Activated naive CD8-positive, alpha-beta T cell treated with anti-CD3 and anti-CD28 coated beads, Interleukin-2, amount 50 U/mL, for 16 hours (primary cell): ENCODE measurements at regions not wholly inside any gene's neighbourhood (a gene's known extent, or its start where the extent isn't known, plus 50 kb on each side); places are given as distances from the start of the nearest gene placed in this dataset.
"Not testable (repeated sequence)": the region's sequence is repeated elsewhere in the genome, so short reads cannot be mapped to it uniquely, and the experiment has no call there.

ENCODE experiments used
- DNase-seq: peaks from one replicate; pipeline ENCODE4 v3.0.0-alpha.2; 2020; ENCODE audit warnings: low read depth, low spot score

DNA sequence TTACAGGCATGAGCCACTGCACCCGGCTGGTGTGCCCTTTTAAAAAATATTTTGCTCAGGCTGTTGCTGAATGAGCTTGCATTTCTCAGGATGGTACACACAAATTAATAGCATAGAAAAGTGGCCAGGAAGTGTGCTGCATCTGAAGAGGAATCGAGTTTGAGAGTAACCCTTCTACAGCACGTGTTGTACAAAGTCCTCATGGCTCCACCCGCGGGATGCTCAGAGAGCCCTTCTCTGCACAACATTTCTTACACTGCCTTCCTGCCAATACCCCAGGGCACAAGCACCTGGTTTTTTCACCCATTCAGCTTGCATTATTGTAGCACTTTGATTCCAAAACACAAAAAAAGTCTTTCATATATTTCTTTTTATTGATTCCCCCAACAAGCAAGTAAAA, 90.1 kb upstream of the NEDD4L start:
- no peak for DNase-seq

DNA sequence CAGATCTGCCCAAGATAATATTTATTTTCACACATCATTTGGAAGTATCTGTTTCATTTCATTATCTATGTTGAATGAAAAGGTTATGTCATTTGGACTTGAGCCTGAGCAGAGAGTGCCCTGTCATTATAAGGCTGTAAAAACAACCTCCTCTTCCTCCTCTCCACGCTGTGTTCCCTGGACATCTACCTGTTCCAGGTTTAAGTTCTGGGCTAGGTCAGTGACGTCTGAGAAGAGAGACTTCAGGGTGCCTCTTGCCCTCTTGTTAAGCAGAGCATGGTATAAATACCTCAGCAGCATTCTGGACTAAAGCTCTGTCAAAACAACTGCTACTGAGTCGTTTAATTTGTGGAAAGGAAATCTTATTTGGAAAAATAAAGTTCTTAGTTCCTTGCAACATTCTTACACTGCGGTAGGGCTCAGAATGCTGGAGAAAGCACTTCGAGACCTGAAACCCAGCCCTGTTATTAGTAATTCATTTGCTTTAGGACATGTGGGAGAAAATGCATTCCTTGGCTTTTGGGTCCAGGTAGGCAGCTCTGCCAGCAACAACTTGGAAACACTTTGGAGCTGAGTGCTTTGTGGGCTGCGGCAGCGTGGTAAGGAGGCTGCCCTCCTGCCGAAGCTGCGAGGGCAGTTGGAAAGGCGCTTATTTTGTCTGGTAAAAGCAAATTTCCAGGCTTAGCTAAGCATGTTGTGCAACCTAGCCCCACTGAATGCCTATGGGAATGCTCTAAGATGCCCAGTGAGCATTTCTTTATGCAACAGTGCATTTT, 91.8 kb upstream of the NEDD4L start:
- no peak for DNase-seq

DNA sequence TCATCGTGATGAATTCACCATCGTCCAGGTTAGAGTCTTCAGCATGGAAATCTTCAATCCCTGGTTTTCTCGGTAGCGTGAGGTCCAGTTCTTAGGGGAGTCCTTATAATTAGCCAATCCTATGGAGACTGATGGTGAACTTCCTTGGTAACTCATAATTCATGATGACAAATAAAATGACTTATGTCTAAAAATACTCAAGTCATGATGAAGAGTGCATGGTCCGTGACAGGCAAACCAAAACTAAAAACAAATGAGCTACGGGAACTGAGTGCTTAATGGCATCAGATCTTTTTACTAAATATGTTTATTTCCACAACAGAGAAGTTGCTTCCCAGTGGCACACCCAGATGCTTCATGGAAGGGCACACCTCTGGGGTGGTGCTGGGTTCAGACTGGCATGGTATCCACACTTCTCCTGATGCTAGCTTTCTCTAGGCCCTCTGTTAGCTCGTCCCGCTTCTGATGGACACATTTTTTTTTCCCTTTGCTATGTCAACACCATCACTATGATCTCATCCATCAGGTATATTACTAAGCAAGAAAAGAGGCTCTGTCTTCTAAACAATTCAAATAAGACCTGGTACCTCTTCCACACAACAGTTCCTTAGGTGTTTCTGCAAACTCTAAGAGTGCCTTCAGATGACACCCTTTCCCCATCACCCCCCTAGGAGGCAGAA, 92.8 kb upstream of the NEDD4L start:
- DNase-seq = no peak

DNA sequence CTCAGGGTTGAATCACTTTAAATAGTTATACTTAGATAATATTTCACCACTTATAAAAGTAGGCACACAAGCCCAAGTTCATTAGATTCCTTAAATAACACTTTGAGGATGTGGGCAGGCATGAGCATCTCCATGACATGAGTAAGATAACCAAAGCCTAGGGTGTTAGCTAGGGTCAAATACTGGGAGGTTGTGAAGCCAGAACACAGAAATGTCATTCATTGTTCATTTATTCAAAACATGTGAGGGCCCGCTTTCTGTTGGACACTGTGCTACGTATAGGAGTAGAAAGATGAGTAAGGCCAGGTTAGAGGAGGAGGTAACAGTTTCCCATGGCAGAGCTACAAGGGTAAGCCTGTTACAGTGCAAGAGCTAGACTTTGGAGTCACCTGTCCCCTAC, 93.5 kb upstream of the NEDD4L start:
- DNase-seq = no peak

DNA sequence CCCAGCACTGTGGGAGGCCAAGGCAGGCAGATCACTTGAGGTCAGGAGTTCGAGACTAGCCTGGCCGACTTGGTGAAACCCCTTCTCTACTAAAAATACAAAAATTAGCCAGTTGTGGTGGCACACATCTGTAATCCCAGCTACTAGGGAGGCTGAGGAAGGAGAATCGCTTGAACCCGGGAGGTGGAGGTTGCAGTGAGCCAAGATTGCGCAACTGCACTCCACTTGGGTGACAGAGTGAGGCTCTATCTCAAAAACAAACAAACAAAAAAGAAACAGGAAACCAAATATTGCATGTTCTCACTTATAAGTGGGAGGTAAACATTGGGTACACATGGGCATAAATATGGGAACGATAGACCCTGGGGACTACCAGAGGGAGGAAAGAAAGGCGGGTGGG, 94.7 kb upstream of the NEDD4L start:
- not testable (repeated sequence) for DNase-seq

DNA sequence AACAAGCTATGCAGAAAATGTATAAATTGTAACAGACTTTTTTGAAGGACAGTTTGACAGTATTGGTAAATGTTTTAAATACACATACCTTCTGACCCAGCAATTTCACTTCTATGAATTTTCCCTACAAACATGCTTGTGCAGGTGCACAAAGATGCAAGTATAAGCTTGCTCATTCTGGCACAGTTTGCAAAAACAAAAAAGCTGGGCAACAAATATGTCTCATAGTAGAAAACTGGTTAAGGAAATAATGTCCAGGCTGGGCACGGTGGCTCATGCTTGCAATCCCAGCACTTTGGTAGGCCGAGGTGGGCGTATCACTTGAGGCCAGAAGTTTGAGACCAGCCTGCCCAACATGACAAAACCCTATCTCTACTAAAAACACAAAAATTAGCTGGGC, 96.9 kb upstream of the NEDD4L start:
- no peak for DNase-seq

DNA sequence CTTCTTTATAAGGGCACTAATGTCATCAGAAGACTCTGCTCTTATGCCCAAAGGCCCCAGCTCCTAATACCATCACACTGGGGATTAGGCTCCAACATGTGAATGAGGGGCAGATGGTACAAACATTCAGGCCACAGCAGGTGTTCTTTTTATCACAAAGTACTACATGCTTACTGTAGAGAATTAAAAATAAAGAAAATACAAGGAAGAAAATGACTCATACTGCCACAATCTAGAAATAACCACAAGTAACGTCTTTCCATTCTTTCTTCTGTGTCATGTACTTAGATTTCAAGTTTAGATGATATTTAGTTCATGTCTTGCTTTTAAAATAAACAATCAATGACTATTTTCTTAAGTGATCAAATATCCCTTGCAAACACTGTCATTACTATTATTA, 100.3 kb upstream of the NEDD4L start:
- no peak for DNase-seq

DNA sequence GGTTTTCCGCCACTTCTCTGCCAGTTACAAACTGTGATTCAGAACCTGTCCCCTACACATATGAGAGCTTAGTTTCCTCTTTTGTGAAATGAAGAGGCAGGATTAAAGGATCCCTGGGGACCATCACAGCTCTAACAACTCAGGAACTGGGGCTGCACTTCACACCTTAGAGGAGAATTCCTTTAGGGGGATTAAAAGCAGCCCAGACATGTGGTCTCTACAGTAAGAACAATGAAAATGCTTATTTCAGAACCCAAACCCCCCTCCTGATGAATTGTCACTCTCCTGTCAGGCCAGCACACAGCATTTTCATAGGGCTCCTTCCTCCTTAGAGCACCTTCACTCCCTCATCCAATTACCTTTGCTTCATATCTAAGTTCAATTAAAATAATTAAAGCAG, 101.5 kb upstream of the NEDD4L start:
- DNase-seq = no peak

DNA sequence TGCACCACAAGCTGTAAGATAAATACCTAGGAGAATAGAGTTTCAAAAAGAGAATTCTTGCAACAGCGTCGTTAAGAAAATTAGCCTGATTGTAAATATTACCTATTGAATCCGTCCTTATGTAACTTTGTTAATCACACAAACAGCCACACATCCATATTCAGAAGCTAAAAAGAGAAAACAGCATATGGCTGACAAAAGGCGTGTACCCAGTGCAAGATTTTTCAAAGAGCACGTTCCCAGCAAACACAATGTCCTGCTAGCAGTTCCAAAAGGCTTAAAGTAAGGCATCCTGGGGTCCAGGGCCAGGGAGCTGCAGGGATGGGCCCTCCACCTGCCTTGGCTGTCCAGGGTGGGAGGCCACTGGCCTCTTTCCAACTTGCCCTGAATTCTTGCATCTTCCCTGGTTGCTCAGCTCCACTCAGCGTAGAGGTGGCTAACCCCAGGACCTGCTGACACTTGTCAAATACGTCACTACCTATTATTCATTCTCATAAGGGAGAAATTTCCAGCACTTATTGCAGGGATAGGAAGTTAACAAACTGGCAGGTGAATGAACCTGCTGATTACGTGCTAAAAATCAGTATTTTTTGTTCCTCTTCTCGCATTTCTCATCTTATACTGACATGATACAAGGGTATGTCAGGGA, 102.1 kb upstream of the NEDD4L start:
- no peak for DNase-seq

DNA sequence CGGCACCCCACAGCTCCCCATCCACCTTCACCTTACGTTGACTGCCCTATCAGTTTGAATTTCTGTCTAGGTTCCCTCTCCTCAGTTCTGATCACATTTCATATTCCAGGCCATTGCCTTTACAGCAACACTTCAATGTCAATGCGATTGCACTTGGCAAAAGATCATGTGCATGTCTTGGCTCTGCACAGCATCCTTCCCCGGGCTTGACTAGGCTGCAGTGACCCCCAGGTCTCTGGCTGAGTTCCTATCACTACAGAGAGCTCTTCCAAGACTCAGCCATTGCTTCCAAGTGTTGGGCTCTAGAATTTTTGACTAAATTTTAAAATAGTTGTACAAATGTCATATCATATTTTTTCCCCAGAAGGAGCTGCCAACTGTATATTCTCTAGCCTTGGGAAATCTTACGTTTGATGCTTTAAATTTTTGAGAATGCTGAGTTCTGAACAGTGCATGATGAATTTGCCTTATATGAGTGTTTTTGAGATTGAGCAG, 103.8 kb upstream of the NEDD4L start:
- DNase-seq = no peak

DNA sequence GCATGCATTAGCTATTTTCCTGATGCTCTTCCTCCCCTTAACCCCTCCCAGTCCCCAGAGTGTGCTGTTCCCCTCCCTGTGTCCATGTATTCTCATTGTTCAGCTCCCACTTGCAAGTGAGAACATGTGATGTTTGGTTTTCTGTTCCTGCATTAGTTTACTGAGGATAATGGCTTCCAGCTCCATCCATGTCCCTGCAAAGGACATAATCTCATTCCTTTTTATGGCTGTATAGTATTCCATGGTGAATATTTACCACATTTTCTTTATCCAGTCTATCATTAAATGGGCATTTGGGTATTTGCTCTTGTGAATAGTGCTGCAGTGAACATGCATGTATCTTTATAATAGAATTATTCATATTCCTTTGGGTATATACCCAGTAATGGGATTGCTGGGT, 109.7 kb upstream of the NEDD4L start:
- DNase-seq = not testable (repeated sequence)

DNA sequence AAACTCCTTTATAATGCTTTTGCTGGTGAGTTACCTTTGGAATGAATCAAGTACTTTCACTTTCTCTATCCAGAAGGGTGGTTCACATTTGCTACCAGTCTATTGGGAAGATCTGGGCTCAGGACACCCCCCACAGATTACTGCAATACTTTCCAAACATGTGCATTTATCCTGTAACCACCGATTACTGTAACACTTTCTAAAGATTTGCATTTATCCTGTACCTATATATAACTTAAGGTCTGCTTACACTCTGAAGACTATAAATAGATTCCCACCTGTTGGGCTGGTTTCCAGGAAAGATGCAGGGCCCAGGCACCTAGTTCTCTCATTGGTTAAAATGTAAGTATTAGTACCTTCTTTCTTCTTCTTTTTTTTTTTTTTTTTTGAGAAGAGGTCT, 113.0 kb upstream of the NEDD4L start:
- no peak for DNase-seq

DNA sequence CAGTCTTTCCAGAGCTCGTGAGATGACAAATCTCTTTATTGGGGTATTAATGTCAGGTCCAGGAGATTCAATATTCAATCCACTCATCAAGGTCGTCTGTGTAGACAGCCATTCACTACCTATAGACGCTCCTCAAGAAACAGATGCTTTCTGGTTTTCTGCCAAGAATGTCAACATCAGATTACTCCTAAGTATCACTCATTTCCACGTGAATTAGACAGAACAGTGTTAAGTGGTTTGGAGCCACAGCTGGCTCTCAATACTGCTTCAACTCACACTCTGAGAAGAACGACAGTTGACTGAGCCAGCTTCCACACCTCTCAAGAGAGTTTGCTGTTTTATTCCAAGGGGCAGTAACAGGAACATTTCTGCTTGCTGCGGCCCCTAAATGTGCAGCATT, 113.5 kb upstream of the NEDD4L start:
- DNase-seq = no peak

DNA sequence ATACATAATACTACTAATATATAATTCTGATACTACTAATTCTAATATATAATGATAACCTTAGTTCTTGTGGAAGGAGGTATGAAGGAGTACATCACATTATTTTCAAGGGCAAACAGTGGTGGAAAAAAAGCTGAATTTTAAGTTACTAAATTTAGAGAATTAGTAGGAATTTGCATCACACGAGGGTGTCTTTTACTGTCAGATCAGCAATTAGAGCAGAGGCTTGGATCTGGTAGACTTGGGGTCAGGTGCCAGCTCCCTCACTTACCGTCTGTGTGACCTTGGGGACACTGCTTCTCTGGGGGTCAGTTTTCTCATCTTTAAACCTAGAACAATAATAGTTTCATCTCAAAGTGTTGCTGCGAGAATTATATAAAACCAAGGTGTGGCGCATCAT, 114.1 kb upstream of the NEDD4L start:
- DNase-seq = no peak

DNA sequence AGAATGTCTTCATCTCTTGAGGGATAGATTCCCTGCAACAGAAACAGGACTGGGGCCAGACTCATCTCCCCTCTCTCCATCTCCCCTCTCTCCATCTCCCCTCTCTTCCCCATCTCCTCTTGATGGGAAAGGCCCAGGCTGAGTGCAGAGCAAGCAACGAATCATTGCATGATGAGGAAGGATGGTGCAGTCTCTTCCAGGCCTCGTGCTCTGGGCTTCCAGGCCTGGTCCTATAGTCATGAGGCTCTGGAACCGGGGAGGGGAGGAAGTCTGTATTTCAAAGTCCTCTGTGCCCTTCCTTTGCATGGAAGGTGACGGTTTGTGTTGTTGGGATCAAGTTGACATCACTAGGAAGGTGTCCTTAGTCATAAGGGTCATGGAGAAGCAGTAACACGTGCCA, 115.6 kb upstream of the NEDD4L start:
- no peak for DNase-seq

DNA sequence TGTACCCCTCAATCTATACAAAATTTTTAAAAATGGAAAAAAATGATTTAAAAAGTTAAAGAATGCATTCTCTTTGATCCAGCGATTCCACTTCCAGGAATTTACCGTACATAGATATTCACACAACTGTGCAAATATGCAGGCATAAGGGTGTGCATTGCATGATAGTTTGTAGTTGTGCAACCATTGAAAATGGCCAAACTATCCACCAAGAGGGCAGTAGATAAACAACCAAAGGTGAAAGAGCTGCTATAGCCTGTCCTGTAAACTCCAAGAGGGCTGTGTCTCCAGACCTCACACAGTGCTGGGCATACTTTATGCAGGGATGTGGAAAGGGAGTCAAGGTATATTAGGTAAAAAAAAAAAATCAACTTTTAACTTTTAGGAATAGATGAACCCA, 116.5 kb upstream of the NEDD4L start:
- no peak for DNase-seq

DNA sequence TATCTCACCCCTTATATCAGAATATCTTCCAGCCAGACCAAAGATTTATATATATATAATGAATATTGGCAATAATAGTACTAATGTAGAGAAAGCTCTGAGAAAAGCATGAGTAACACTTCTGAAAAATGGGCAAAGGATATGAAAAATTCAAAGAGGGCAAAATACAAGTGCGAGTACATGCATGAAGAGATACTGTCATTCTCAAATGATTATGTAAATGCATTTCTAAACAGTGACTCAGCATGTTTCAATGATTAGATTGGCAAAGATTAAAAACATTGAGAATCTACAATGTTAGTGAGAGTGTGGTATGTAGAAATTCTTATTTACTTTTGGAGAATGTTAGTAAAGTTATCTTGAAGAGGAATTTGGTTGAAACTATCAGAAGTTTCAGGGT, 118.3 kb upstream of the NEDD4L start:
- DNase-seq = no peak

DNA sequence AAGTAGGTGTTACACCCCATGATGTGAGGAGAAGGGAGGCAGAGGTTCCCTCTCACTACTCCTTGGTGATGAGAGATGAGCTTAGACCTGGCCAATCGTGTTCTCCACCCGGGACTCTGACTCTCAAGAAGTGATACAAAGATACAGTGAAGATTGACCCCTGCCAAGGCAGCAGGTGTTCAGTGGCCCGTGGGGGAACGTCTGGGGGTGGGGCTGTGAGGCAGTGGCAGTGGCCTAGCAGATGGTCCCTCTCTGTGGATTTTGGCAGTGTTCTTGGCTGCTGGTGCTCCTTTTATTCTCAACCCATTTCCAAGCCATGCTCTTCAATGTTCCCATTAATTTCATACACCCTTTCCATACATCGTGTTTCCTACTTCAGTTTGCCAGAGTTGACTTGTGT, 120.4 kb upstream of the NEDD4L start:
- no peak for DNase-seq

DNA sequence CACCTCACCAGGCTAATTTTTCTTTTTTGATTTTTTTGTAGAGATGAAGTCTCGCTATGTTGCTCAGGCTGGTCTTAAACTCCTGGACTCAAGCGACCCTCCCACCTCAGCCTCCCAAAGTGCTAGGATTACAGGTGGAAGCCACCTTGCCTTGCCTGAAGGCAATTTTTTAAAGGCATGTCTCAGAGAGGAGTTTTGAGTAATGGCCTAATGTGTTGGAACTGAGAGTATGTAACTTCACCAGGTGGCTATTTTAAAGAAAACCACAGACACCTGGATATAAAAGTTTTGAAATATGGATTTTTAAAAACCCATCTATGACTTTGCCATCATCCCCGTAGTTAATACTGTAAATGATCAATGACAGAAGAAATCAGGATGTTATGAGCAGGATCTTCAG, 119.8 kb upstream of the ATP8B1 start:
- no peak for DNase-seq

DNA sequence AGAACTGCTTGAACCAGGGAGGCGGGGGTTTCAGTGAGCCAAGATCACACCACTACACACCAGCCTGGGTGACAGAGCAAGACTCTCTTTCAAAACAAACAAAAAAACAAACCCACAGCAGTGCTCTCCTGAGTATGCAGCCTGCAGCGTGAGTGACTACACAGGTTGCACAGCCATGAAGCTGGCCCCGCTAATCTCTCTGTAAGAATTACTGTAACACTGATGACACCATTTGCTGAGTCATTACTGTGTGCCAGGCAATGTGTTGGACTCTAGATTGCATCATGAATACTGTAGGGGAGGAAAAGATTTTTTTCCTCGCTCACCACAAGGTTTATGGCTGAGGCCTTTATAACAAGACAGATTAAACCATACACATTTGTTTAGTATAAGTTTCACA, 118.6 kb upstream of the ATP8B1 start:
- DNase-seq = no peak

DNA sequence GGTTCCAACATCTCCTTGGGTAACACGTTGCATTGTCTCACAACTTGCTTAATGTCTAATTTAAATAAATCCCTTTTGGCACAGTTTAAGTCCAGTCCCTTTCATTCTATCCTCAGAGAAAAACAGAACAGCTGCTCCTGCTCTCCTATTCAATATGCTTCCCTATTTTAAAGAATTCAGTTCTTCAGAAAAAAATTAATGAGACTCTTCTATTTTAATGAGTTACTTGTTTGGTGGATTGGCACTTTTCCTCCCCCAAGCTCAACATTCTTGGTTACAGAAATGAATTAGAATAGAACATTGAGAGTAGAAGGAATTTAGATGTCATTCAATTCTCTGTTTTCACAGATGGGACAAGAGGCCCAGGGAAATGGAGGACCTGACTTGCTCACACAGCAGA, 116.9 kb upstream of the ATP8B1 start:
- no peak for DNase-seq

DNA sequence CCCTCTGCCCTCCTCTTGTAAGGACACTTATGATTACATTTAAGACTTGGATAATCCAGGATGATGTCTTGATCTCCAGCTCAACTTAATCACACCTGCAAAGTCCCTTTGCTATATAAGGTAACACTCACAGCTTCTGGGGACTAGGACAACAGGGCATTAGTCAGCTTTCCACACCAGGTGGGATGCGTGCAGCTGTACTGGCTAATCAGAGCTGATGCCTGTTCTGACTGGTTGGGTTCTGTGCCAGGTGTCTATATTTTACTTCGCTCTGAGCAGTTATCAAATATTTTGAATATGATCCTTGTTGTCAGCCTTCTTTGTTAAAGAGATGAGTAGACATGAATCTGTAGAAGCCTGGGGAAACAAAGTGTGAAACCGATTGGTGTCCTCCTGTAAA, 115.5 kb upstream of the ATP8B1 start:
- DNase-seq = no peak

DNA sequence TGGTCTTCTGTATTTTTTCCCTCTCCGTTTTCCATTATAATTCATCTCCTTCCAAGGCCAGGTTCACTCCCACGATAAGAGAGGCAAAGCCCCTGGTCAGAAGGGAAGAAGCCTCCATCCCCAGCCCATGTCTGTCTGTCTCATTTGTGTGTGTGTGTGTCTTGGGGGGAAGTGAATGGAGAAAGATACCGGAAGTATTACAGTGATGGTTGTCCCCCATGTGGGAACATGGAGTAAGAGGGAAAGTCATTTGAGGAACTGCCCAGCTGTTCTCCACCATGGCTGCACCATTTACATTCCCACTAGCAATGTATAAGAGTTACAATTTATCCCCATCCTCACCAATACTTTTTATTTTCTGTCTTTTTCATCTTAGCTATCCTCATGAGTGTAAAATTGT, 113.6 kb upstream of the ATP8B1 start:
- DNase-seq = no peak
